HG03159 (cell line): ENCODE measurements at regions not wholly inside any gene's neighbourhood (a gene's known extent, or its start where the extent isn't known, plus 50 kb on each side); places are given as distances from the start of the nearest gene placed in this dataset.
"Not testable (repeated sequence)": the region's sequence is repeated elsewhere in the genome, so short reads cannot be mapped to it uniquely, and the experiment has no call there.

Experiments
- ATAC-seq: cut with Tn5 transposase; IDR thresholded peaks from one replicate; pipeline ENCODE4 v1.9.1; 2021; ENCODE audit warnings: mild to moderate bottlenecking, moderate library complexity; ENCODE audit not compliant: unreplicated experiment

GRCh38 chr4:85102606-85103005 is 136.1 kb upstream of the WDFY3 start:
- ATAC-seq = no peak

GRCh38 chr4:85106166-85106565 is 139.7 kb upstream of the WDFY3 start:
- no peak for ATAC-seq

DNA sequence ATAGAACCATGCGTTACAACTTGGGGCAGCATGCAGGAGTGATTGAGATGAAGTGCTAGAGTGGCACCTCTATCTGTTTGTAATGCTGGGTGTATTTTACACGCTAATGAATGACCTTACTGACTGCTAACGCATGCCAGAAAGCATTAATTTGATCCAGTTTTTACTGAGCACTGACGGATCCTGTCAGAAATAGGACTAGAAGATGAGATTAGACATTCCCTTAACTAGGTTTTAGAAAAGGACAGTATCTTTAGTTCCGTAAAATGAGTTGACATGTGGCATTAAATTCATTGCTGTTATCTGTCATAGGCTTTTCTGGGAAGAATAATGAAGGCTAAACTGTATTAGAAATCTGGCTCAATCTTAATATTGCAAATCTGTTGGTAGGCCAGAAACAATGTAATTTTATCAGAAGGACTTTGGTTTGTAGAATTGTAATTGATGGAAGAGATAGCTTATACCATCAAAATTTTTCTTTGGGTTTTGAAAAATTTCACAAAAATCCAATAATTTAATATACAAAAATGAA is 140.4 kb upstream of the WDFY3 start:
- ATAC-seq = no peak

DNA sequence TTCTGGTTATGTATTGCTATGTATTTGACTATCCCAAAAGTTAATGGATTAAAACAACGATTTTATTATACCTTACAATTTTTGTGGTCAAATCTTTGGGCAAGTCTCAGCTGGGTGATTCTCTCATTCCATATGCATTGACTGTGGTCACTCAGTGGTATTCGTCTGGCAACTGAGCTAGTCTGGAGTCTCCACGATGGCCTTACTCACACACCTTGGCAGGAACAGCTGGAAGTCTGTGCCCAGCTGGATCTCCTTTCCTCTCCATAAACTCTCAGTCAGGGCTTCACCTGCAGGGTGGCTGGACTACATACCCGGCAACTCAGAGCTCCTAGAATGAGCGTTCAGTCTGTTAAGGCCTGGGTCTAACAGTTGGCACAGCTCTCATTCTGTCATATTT is 141.1 kb upstream of the WDFY3 start:
- no peak for ATAC-seq

- no peak for ATAC-seq
Measured at GRCh38 chr4:85113706-85114105, 147.2 kb upstream of the WDFY3 start.

DNA sequence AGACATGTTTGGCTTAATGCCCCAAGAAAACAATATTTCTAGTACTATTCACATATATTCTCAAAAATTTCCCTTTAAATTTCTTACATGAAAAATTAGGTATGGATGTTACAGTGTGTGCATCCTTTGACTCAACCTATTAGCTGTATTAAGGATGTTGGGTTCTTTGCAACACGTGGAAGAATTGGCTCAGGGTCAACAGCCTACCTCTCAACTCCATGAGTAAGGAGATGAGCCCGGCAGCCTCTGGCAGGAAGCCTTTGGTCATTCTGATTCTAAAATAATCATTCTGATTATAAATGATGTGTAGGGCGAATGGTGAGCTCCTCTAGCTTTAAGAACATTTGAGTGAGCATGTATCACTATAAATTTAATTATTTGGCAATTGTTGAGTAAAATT is 148.0 kb upstream of the WDFY3 start:
- no peak for ATAC-seq

- ATAC-seq = no peak
Measured at GRCh38 chr4:85116008-85116407, 149.5 kb upstream of the WDFY3 start.

DNA sequence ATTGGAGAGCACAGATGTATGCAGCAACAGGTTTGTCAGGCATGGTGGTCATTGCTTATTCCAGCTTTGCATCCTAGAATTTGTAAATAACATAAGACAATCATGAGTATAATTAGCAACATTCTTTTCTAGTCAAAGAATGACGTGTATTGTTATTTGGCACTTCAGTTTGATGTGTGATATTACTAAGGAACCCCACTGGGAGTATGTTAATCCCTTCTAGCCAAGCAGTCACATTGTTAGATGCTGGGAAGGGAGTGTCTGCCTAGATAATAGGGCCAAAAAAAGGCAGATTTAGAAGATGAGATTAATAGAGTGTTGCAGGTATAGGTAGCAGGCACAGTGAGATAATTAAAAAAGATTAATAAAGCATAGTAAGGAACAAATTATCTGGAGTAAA is 159.2 kb upstream of the WDFY3 start:
- ATAC-seq = no peak

- ATAC-seq = no peak
Measured at GRCh38 chr4:85126991-85127591, 160.6 kb upstream of the WDFY3 start.

- peak; percentile 97 for ATAC-seq
Measured at GRCh38 chr4:85127653-85128052, 161.2 kb upstream of the WDFY3 start.

GRCh38 chr4:85128246-85129204 is 162.0 kb upstream of the WDFY3 start:
- no peak for ATAC-seq

DNA sequence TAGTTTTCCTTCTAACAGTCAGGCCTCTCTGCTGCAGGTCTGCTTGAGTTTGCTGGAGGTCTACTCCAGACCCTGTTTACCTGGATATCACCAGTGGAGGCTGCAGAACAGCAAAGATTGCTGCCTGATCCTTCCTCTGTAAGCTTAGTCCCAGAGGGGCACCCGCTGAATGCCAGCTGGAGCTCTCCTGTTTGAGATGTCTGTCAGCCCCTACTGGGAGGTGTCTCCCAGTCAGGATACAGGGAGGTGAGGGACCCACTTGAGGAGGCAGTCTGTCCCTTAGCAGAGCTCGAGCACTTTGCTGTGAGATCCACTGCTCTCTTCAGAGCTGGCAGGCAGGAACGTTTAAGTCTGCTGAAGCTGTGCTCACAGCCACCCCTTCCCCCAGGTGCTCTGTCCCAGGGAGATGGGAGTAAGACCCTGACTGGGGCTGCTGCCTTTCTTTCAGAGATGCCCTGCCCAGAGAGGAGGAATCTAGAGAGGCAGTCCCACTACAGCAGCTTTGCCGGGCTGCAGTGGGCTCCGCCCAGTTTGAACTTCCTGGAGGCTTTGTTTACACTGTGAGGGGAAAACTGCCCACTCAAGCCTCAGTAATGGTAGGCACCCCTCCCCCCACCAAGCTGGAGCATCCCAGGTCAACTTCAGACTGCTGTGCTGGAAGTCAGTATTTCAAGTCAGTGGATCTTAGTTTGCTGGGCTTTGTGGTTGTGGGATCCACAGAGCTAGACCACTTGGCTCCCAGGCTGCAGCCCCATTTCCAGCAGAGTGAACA is 163.1 kb upstream of the WDFY3 start:
- ATAC-seq = not testable (repeated sequence)

GRCh38 chr4:85132117-85132516 is 165.6 kb upstream of the WDFY3 start:
- no peak for ATAC-seq

DNA sequence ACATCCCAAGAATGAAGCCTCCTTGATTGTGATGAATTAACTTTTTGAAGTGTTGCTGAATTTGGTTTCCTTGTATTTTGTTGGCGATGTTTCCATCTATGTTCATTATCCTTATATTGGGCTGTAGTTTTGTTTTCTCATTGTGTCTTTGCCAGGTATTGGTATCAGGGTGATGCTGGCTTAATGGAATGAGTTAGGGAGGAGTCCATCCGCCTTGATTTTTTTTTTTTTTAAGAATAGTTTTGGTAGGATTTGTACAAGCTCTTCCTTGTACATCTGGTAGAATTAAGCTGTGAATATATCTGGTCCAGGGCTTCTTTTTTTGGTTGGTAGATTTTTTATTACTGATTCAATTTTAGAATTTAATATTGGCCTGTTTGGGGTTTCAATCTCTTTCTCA is 166.1 kb upstream of the WDFY3 start:
- ATAC-seq = no peak

DNA sequence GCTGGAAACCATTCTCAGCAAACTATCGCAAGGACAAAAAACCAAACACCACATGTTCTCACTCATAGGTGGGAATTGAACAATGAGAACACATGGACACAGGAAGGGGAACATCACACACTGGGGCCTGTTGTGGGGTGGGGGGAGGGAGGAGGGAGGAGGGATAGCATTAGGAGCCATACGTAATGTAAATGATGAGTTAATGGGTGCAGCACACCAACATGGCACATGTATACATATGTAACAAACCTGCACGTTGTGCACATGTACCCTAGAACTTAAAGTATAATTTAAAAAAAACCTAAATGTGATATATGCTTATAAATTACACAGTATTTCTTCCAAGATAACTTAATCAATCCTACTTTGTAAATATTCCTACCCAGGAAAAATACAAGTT is 173.3 kb upstream of the WDFY3 start:
- ATAC-seq = not testable (repeated sequence)

GRCh38 chr4:85142451-85142850 is 176.0 kb upstream of the WDFY3 start:
- no peak for ATAC-seq

DNA sequence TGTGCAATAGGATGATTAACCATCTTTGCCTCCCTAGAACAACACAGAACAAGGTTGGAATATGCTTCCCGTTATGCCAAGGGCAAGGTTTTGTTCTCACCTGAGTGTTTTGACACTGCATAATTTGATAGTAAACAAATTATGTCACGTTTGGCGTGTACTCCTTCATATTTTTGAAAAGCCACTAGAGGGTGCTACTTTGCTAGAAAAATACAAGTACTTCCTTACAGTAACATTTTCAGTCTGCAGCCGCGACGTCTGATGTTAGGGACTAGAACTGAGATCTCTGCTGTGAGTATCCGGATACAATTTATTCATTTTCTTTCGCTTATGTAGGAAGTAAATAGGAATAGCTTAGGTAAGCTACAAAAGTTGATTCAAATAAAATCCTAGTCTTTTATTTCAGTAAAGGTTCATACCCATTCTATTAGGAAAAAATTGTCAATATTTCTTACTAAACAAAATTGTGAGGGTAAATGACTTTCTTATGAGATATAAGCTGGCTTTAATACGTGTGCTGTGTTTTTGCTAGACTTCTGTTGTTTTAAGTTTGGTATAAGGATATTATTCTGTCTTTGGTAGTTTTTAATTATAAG is 181.1 kb upstream of the WDFY3 start:
- ATAC-seq = peak; percentile 93

DNA sequence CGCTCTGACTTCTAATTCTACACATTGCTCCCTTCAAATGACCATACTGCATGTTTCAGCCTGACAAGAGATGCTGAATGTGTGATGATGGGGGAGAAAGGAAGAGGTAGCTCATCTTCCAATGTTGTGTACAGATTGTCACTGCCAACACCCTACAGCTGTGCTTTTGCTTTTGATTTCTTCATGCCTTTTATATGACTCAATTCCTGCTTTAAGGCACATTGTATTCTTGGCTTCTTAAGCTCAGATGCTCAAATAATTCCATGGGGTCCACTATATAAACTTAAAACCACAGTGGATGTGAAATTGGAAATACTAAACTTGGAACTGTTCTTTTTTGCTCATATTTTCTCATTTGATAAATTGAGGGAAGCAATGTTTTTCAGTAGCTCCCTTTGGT is 183.2 kb upstream of the WDFY3 start:
- ATAC-seq = no peak

GRCh38 chr4:85151371-85151770 is 184.9 kb upstream of the WDFY3 start:
- no peak for ATAC-seq

DNA sequence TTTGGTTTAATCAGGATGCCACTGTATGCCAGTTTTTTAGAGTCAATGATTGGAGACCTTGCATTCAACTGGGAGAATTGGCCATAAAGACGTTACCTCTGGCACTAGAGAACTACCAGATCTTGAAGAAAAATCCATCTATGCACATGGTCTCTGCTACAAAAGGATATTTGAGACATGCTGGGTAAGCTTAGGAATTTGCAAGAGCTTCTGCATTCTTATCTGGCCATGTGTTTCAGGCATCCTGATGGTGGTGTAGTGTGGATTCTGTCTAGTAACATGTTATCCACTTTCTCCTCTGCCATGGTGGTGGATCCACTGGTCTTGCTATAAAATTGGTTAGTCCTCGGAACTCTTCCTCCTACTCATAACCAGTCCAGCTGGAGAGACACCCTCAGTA is 185.3 kb upstream of the WDFY3 start:
- no peak for ATAC-seq

DNA sequence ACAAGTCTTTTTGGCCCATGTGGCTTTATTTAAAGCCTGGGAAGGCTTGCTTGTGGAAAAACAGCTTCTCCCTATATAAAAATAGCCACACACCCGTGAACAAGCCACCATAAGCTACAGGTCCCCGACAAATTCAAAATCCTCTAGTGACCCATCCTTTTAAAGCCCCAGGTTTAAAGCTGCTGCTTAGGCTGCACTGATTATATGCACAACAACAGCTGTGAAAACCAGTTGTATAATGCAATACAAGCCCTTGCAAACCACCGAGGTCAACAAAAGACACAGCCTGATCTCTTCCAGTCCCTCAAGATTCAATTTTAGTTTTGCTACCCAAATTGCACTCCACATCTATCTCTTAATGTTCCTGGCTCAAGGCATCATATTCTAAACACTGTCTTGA is 186.0 kb upstream of the WDFY3 start:
- ATAC-seq = no peak
